GM12878 (cell line): ENCODE measurements at regions not wholly inside any gene's neighbourhood (a gene's known extent, or its start where the extent isn't known, plus 50 kb on each side); places are given as distances from the start of the nearest gene placed in this dataset.

Experiments used
- ATAC-seq: fragments of 200-7000 bp; cut with Tn5 transposase; 3 replicates; pipeline ENCODE4 v1.9.1; 2020; ENCODE audit warnings: mild to moderate bottlenecking, moderate library complexity
- BruUV-seq: library from RNA; stranded (reverse); fragments of 400-500 nt; replicated peaks from 2 replicates; lab custom pipeline; 2021; lab: Mats Ljungman, UMichigan
- CTCF ChIA-PET: fragments of 300-600 bp; sonication (Branson Sonifier 250); formaldehyde crosslinking; extraction: SDS; loops from one replicate; lab custom pipeline; 2021; ENCODE audit warnings: inconsistent platforms; lab: Yijun Ruan, JAX
- POLR2A ChIA-PET: fragments of 350-600 bp; formaldehyde crosslinking; extraction: SDS; loops from one replicate; lab custom pipeline; 2021; ENCODE audit warnings: inconsistent platforms; lab: Charles Lee
- RAD21 ChIA-PET: fragments of 300-600 bp; sonication (Branson Sonifier 250); formaldehyde crosslinking; loops from one replicate; lab custom pipeline; 2023; ENCODE audit warnings: antibody characterized with exemption; ENCODE audit not compliant: unreplicated experiment; lab: Charles Lee
- SMC1A ChIA-PET: fragments of 300-600 bp; sonication (Branson Sonifier 250); formaldehyde crosslinking; loops from one replicate; lab custom pipeline; 2023; ENCODE audit not compliant: unreplicated experiment, uncharacterized antibody; lab: Charles Lee
- DNase-seq: peaks from one replicate; pipeline ENCODE4 v3.0.0-alpha.2; 2011; ENCODE audit warnings: low read depth, low spot score
- FAIRE-seq: peaks from 3 replicates; lab custom pipeline; 2011; peaks lifted over from hg19 to GRCh38; lab: Jason Lieb, UNC
- H2AFZ ChIP-seq: 2 replicates; pipeline ENCODE4 v1.6.0; 2011; ENCODE audit warnings: low read depth, low read length, control low read depth; ENCODE audit not compliant: control insufficient read depth
- H3K27ac ChIP-seq: 2 replicates; pipeline ENCODE4 v1.5.1; 2011; ENCODE audit warnings: control low read depth; ENCODE audit not compliant: control insufficient read depth, insufficient read depth
- H3K27me3 ChIP-seq, 2 experiments: replicated peaks in 1 of 2; 2 replicates each; pipeline versions ENCODE4 v1.6.0 to v1.6.1; 2011; ENCODE audit warnings: low read length in 1 of 2; ENCODE audit not compliant: control insufficient read depth in 2 of 2, insufficient read depth in 2 of 2
- H3K36me3 ChIP-seq, 2 experiments: 2 replicates each; pipeline ENCODE4 v1.5.1; 2011; ENCODE audit warnings: low read length in 1 of 2; ENCODE audit not compliant: control insufficient read depth in 2 of 2, insufficient read depth in 2 of 2
- H3K4me1 ChIP-seq: 2 replicates; pipeline ENCODE4 v1.6.1; 2011; ENCODE audit warnings: mild to moderate bottlenecking, low read length, moderate library complexity, mixed read lengths; ENCODE audit not compliant: control insufficient read depth, insufficient read depth
- H3K4me2 ChIP-seq: 2 replicates; pipeline ENCODE4 v1.6.0; 2011; ENCODE audit warnings: control low read depth; ENCODE audit not compliant: control insufficient read depth, insufficient read depth
- H3K4me3 ChIP-seq: fragments of 200-600 bp; sonication (generic); 2 replicates; pipeline ENCODE4 v1.5.1; 2016
- H3K79me2 ChIP-seq: 2 replicates; pipeline ENCODE4 v1.6.0; 2011; ENCODE audit warnings: low read length; ENCODE audit not compliant: control insufficient read depth, insufficient read depth
- H3K9ac ChIP-seq: 2 replicates; pipeline ENCODE4 v1.8.0; 2011; ENCODE audit warnings: low read length, control low read depth, mixed read lengths; ENCODE audit not compliant: control insufficient read depth, insufficient read depth
- H3K9me3 ChIP-seq: replicated peaks from 3 replicates; pipeline ENCODE4 v1.5.1; 2011; ENCODE audit warnings: mild to moderate bottlenecking, low read length; ENCODE audit not compliant: control insufficient read depth, insufficient read depth
- H4K20me1 ChIP-seq: 2 replicates; pipeline ENCODE4 v1.6.0; 2011; ENCODE audit not compliant: control insufficient read depth, insufficient read depth
- ELK1 ChIP-seq: IDR thresholded peaks from 2 replicates; pipeline ENCODE4 v1.6.1; 2012; ENCODE audit warnings: low read depth, low read length, improper control_type of control experiment
- NR2C2 ChIP-seq: IDR thresholded peaks from 2 replicates; pipeline ENCODE4 v1.6.1; 2011; ENCODE audit warnings: borderline replicate concordance, low read depth; ENCODE audit not compliant: control insufficient read depth, insufficient read length
- RBBP5 ChIP-seq: fragments of 200-600 bp; sonication (generic); conservative IDR thresholded peaks from 2 replicates; pipeline ENCODE4 v1.6.1; 2016
- RFX5 ChIP-seq: IDR thresholded peaks from 2 replicates; pipeline ENCODE4 v1.6.1; 2011; ENCODE audit warnings: low read depth, low read length, improper control_type of control experiment
- YY1 ChIP-seq: IDR thresholded peaks from 2 replicates; pipeline ENCODE4 v1.6.1; 2011; ENCODE audit warnings: low read depth, mild to moderate bottlenecking, low read length
- WGBS: methylation state at CpG from one replicate; pipeline ENCODE4 v1.1.6; 2016; ENCODE audit warnings: low lambda C conversion rate; ENCODE audit not compliant: insufficient replicate concordance, insufficient coverage; ENCODE audit errors: missing lambda C conversion rate; 5-methylcytosine and 5-hydroxymethylcytosine counted together
- in situ Hi-C: fragments of 300-500 bp; cut with MboI; formaldehyde crosslinking; loops from 9 replicates; pipeline ENCODE4 v1.14.3; 2018; ENCODE audit warnings: mixed read lengths
- intact Hi-C: fragments of 100-400 bp; cut with micrococcal nuclease; formaldehyde crosslinking; loops from one replicate; pipeline ENCODE4 v1.14.2; 2022; ENCODE audit not compliant: unreplicated experiment
- TF ChIP-seq, protein P1 (sequence below): fragments of 450-650 bp; IDR thresholded peaks from 2 replicates; pipeline ENCODE4 v1.6.1; 2017; ENCODE audit warnings: borderline replicate concordance
- TF ChIP-seq, protein P2 (sequence below): fragments of 450-650 bp; IDR thresholded peaks from 2 replicates; pipeline ENCODE4 v1.6.1; 2014; ENCODE audit warnings: mild to moderate bottlenecking
- TF ChIP-seq, protein P3 (sequence below): fragments of 450-650 bp; formaldehyde crosslinking; IDR thresholded peaks from 2 replicates; pipeline ENCODE4 v1.4.0; 2022; ENCODE audit warnings: mild to moderate bottlenecking, moderate library complexity

- TF ChIP-seq, protein P1, sequence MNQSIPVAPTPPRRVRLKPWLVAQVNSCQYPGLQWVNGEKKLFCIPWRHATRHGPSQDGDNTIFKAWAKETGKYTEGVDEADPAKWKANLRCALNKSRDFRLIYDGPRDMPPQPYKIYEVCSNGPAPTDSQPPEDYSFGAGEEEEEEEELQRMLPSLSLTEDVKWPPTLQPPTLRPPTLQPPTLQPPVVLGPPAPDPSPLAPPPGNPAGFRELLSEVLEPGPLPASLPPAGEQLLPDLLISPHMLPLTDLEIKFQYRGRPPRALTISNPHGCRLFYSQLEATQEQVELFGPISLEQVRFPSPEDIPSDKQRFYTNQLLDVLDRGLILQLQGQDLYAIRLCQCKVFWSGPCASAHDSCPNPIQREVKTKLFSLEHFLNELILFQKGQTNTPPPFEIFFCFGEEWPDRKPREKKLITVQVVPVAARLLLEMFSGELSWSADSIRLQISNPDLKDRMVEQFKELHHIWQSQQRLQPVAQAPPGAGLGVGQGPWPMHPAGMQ, result no peak
- TF ChIP-seq, protein P2, sequence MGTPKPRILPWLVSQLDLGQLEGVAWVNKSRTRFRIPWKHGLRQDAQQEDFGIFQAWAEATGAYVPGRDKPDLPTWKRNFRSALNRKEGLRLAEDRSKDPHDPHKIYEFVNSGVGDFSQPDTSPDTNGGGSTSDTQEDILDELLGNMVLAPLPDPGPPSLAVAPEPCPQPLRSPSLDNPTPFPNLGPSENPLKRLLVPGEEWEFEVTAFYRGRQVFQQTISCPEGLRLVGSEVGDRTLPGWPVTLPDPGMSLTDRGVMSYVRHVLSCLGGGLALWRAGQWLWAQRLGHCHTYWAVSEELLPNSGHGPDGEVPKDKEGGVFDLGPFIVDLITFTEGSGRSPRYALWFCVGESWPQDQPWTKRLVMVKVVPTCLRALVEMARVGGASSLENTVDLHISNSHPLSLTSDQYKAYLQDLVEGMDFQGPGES, result no peak
- TF ChIP-seq RBBP5 (no peak), ELK1 (no peak), YY1 (no peak)
Observed at GRCh38 chr2:30382162-30382783, 64.8 kb upstream of the LCLAT1 start (continued).

DNA sequence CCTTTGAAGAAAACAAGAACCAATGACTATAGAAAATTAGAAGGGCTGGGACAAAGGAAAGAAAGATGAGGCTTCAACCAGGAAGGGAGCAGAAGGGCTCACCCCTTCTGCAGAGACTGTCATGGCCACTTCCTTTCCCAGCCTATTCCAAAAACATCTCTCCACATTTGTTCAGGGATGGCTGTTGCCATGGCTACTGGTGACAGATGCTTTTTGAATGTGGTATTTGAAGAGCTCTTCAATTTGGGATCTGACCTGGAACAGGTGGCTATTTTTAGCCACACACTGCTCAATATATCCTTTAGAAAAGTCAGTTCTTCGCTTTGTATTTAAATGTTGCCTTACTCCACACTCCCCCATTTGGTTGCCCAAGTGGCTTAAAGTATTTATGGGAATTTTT, 64.1 kb upstream of the LCLAT1 start:
- no peak overlapping the region for H3K4me3 ChIP-seq
- in situ Hi-C loops, result no loop called here
- 0% methylated on average over 1 of the region's 1 CpG for WGBS
- no peak overlapping the region for H3K4me2 ChIP-seq
- H3K9me3 ChIP-seq, result no peaks in the 10 kb centered on the region
- H3K9ac ChIP-seq, result no peak overlapping the region
- DNase-seq (no peak), ATAC-seq (no peak)
- ChIA-PET SMC1A (interaction anchor here (1.6 kb wide), 1 partner anchor 37 kb away, joined by 4 read pairs; no protein-coding TSS in a partner anchor), RAD21 (no interaction called here)
- no peaks in the 10 kb centered on the region for H4K20me1 ChIP-seq
- no peaks in the 10 kb centered on the region for H3K79me2 ChIP-seq
- H3K4me1 ChIP-seq, result no peaks in the 10 kb centered on the region
- no peak for TF ChIP-seq NR2C2
- TF ChIP-seq RFX5, result no peak
- TF ChIP-seq, protein P3, sequence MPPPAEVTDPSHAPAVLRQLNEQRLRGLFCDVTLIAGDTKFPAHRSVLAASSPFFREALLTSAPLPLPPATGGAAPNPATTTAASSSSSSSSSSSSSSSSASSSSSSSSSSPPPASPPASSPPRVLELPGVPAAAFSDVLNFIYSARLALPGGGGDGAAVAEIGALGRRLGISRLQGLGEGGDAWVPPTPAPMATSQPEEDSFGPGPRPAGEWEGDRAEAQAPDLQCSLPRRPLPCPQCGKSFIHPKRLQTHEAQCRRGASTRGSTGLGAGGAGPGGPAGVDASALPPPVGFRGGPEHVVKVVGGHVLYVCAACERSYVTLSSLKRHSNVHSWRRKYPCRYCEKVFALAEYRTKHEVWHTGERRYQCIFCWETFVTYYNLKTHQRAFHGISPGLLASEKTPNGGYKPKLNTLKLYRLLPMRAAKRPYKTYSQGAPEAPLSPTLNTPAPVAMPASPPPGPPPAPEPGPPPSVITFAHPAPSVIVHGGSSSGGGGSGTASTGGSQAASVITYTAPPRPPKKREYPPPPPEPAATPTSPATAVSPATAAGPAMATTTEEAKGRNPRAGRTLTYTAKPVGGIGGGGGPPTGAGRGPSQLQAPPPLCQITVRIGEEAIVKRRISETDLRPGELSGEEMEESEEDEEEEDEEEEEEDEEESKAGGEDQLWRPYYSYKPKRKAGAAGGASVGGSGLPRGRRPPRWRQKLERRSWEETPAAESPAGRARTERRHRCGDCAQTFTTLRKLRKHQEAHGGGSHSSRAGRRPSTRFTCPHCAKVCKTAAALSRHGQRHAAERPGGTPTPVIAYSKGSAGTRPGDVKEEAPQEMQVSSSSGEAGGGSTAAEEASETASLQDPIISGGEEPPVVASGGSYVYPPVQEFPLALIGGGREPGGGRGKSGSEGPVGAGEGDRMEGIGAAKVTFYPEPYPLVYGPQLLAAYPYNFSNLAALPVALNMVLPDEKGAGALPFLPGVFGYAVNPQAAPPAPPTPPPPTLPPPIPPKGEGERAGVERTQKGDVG (CRISPR knock-in tag), result no peak
- TF ChIP-seq, all 136 proteins: peak for 0
- POLR2A ChIA-PET, result no interaction called here
- intact Hi-C loops, result no loop called here
- Histone ChIP-seq H3K27me3 (peaks cover 0 to 3% of the 10 kb centered on the region in 2 experiments; a peak in 1 of 4 replicates), H3K36me3 (no peaks in the 10 kb centered on the region), H3K27ac (no peak overlapping the region), H2AFZ (no peak overlapping the region)
- FAIRE-seq, result no peak
- no TSS peak for BruUV-seq
- CTCF ChIA-PET, result interaction anchor here (2.3 kb wide), 1 partner anchor 174 kb away, joined by 7 read pairs; no protein-coding TSS in a partner anchor
